CD4-positive, alpha-beta T cell treated with Interferon alpha-2 for 1 hour (primary cell): ENCODE measurements at regions not wholly inside any gene's neighbourhood (a gene's known extent, or its start where the extent isn't known, plus 50 kb on each side); places are given as distances from the start of the nearest gene placed in this dataset.

Experiments used
- DNase-seq, 2 donors: peaks; one replicate each; pipeline ENCODE4 v3.0.0-alpha.2; 2020 to 2022

- DNase-seq: no peak
Measured at GRCh38 chr6:66687611-66688140, 980.6 kb upstream of the EYS start.

- no peak for DNase-seq
Measured at GRCh38 chr6:66675906-66676305, 968.9 kb upstream of the EYS start.

GRCh38 chr6:66664112-66664511, 957.1 kb upstream of the EYS start:
- no peak for DNase-seq

GRCh38 chr6:66662721-66663507, 955.9 kb upstream of the EYS start:
- DNase-seq: no peak

- no peak for DNase-seq
Measured at GRCh38 chr6:66662196-66662595, 955.2 kb upstream of the EYS start.

GRCh38 chr6:66655420-66655819, 948.4 kb upstream of the EYS start:
- no peak for DNase-seq

GRCh38 chr6:66638518-66638917, 931.5 kb upstream of the EYS start:
- DNase-seq: no peak

GRCh38 chr6:66638099-66638498, 931.1 kb upstream of the EYS start:
- DNase-seq: no peak

- DNase-seq: no peak
Measured at GRCh38 chr6:66628917-66629316, 921.9 kb upstream of the EYS start.

- no peak for DNase-seq
Measured at GRCh38 chr6:66623050-66623449, 916.0 kb upstream of the EYS start.

- DNase-seq: no peak
Measured at GRCh38 chr6:66605971-66606370, 898.9 kb upstream of the EYS start.

- no peak for DNase-seq
Measured at GRCh38 chr6:66605011-66605410, 898.0 kb upstream of the EYS start.

GRCh38 chr6:66599541-66599940, 892.5 kb upstream of the EYS start:
- no peak for DNase-seq

GRCh38 chr6:66578362-66578761, 871.3 kb upstream of the EYS start:
- no peak for DNase-seq

GRCh38 chr6:66568271-66568670, 861.2 kb upstream of the EYS start:
- no peak for DNase-seq

GRCh38 chr6:66561479-66561878, 854.5 kb upstream of the EYS start:
- DNase-seq: no peak

- DNase-seq: no peak
Measured at GRCh38 chr6:66558189-66558588, 851.2 kb upstream of the EYS start.

GRCh38 chr6:66556936-66557335, 849.9 kb upstream of the EYS start:
- no peak for DNase-seq

GRCh38 chr6:66555082-66555481, 848.1 kb upstream of the EYS start:
- DNase-seq: no peak

- no peak for DNase-seq
Measured at GRCh38 chr6:66553441-66553840, 846.4 kb upstream of the EYS start.

- no peak for DNase-seq
Measured at GRCh38 chr6:66538551-66539135, 831.6 kb upstream of the EYS start.

GRCh38 chr6:66533921-66534404, 826.9 kb upstream of the EYS start:
- DNase-seq: no peak

GRCh38 chr6:66526061-66526460, 819.0 kb upstream of the EYS start:
- no peak for DNase-seq

GRCh38 chr6:66522864-66523263, 815.8 kb upstream of the EYS start:
- no peak for DNase-seq
